ENCODE measurements at regions not wholly inside any gene's neighbourhood (a gene's known extent, or its start where the extent isn't known, plus 50 kb on each side); places are given as distances from the start of the nearest gene placed in this dataset.
"Not testable (repeated sequence)": the region's sequence is repeated elsewhere in the genome, so short reads cannot be mapped to it uniquely, and the experiment has no call there.

- TF ChIP-seq CTCF (conservative IDR thresholded peaks at IDR 0.05; ENCODE audit: low read depth, low read length), result no peak
- DNase-seq (ENCODE audit: low read depth), result peak; percentile 60
Observed at GRCh38 chr2:147416099-147416498, 428.7 kb upstream of the ACVR2A start.

GRCh38 chr2:147414656-147415055 lies 430.2 kb upstream of the ACVR2A start:
- not testable (repeated sequence) for H3K4me3 ChIP-seq (ENCODE audit: low read length)

More at GRCh38 chr2:147416099-147416498, 428.7 kb upstream of the ACVR2A start:
- no peak overlapping the region for H3K4me3 ChIP-seq (ENCODE audit: low read length)

GRCh38 chr2:147408357-147408756 lies 436.5 kb upstream of the ACVR2A start:
- no peak for TF ChIP-seq CTCF (conservative IDR thresholded peaks at IDR 0.05; ENCODE audit: low read depth, low read length)
- no peak for DNase-seq (ENCODE audit: low read depth)
- H3K4me3 ChIP-seq (ENCODE audit: low read length), result no peak overlapping the region

More at GRCh38 chr2:147414656-147415055, 430.2 kb upstream of the ACVR2A start:
- DNase-seq (ENCODE audit: low read depth), result not testable (repeated sequence)

- no peak for TF ChIP-seq CTCF (conservative IDR thresholded peaks at IDR 0.05; ENCODE audit: low read depth, low read length)
- no peak overlapping the region for H3K4me3 ChIP-seq (ENCODE audit: low read length)
- no peak for DNase-seq (ENCODE audit: low read depth)
Observed at GRCh38 chr2:147405651-147406050, 439.2 kb upstream of the ACVR2A start.

GRCh38 chr2:147398996-147399395 lies 445.8 kb upstream of the ACVR2A start:
- DNase-seq (ENCODE audit: low read depth), result no peak
- TF ChIP-seq CTCF (conservative IDR thresholded peaks at IDR 0.05; ENCODE audit: low read depth, low read length), result no peak
- H3K4me3 ChIP-seq (ENCODE audit: low read length), result no peak overlapping the region

- DNase-seq (ENCODE audit: low read depth), result no peak
- no peak overlapping the region for H3K4me3 ChIP-seq (ENCODE audit: low read length)
- TF ChIP-seq CTCF (conservative IDR thresholded peaks at IDR 0.05; ENCODE audit: low read depth, low read length), result no peak
Observed at GRCh38 chr2:147398301-147398700, 446.5 kb upstream of the ACVR2A start.

- H3K4me3 ChIP-seq (ENCODE audit: low read length), result no peak overlapping the region
- no peak for TF ChIP-seq CTCF (conservative IDR thresholded peaks at IDR 0.05; ENCODE audit: low read depth, low read length)
- DNase-seq (ENCODE audit: low read depth), result no peak
Observed at GRCh38 chr2:147396890-147397289, 447.9 kb upstream of the ACVR2A start.
